SU-DHL-6 (cell line): ENCODE measurements at regions not wholly inside any gene's neighbourhood (a gene's known extent, or its start where the extent isn't known, plus 50 kb on each side); places are given as distances from the start of the nearest gene placed in this dataset.
A peak's percentile ranks its signal among the peaks of the same experiment; 100 is the strongest.

ENCODE experiments used
- H2AFZ ChIP-seq: fragments of 200-600 bp; sonication (generic); 2 replicates; pipeline ENCODE4 v1.6.1; 2014; ENCODE audit warnings: low read depth, mild to moderate bottlenecking, moderate library complexity, mixed read lengths, antibody characterized with exemption, low read length; ENCODE audit not compliant: severe bottlenecking
- H3F3A ChIP-seq: fragments of 200-600 bp; shearing (Covaris generic); 2 replicates; pipeline ENCODE4 v1.6.0; 2016; ENCODE audit warnings: antibody characterized with exemption, mild to moderate bottlenecking; ENCODE audit not compliant: insufficient read depth
- H3K27ac ChIP-seq: fragments of 200-600 bp; sonication (generic); 2 replicates; pipeline ENCODE4 v1.5.1; 2016; ENCODE audit warnings: low read depth, mild to moderate bottlenecking, low read length, moderate library complexity, mixed read lengths
- H3K27me3 ChIP-seq: fragments of 200-600 bp; sonication (generic), shearing (Covaris generic); 2 replicates; pipeline ENCODE4 v1.6.0; 2014; ENCODE audit warnings: mild to moderate bottlenecking, low read length
- H3K36me3 ChIP-seq: fragments of 200-600 bp; sonication (generic); 2 replicates; pipeline ENCODE4 v1.6.1; 2014; ENCODE audit warnings: mild to moderate bottlenecking, low read length, mixed read lengths
- H3K4me2 ChIP-seq: fragments of 300-600, 200-600 bp; shearing (Covaris generic), sonication (generic); 2 replicates; pipeline ENCODE4 v1.6.0; 2014; ENCODE audit warnings: low read length, low read depth, mild to moderate bottlenecking; ENCODE audit not compliant: poor library complexity, severe bottlenecking
- H3K4me3 ChIP-seq: fragments of 200-600 bp; sonication (generic); 2 replicates; pipeline ENCODE4 v1.5.1; 2014; ENCODE audit warnings: antibody characterized with exemption, low read length, mild to moderate bottlenecking, mixed read lengths; ENCODE audit not compliant: insufficient read depth, poor library complexity, severe bottlenecking
- H3K79me2 ChIP-seq: fragments of 200-600 bp; sonication (generic); 2 replicates; pipeline ENCODE4 v1.6.1; 2014; ENCODE audit warnings: mild to moderate bottlenecking, low read length, moderate library complexity; ENCODE audit not compliant: insufficient read depth
- H3K9ac ChIP-seq: fragments of 200-600 bp; sonication (generic); 2 replicates; pipeline ENCODE4 v1.7.0; 2014; ENCODE audit warnings: mild to moderate bottlenecking, low read length
- H3K9me2 ChIP-seq: fragments of 200-600 bp; sonication (generic); replicated peaks from 2 replicates; pipeline ENCODE4 v1.6.1; 2014; ENCODE audit warnings: low read length; ENCODE audit not compliant: insufficient read depth
- H3K9me3 ChIP-seq: fragments of 200-600 bp; sonication (generic); 2 replicates; pipeline ENCODE4 v1.6.1; 2014; ENCODE audit warnings: low read length, mixed read lengths; ENCODE audit not compliant: insufficient read depth
- H4K20me1 ChIP-seq: fragments of 200-600 bp; sonication (generic); 2 replicates; pipeline ENCODE4 v1.6.1; 2014; ENCODE audit warnings: low read depth, mild to moderate bottlenecking, antibody characterized with exemption, low read length, moderate library complexity, mixed read lengths
- EZH2phosphoT487 ChIP-seq: fragments of 200-600 bp; sonication (generic), shearing (Covaris generic); conservative IDR thresholded peaks from 2 replicates; pipeline ENCODE4 v1.6.1; 2018; ENCODE audit warnings: mild to moderate bottlenecking, antibody characterized with exemption, low read length, moderate library complexity, mixed read lengths
- TF ChIP-seq, protein P1 (sequence below): fragments of 200-600 bp; sonication (generic); IDR thresholded peaks from one replicate; pipeline ENCODE4 v1.5.1; 2017; ENCODE audit warnings: antibody characterized with exemption, mild to moderate bottlenecking, low read length, moderate library complexity; ENCODE audit not compliant: insufficient read depth, poor library complexity, severe bottlenecking

DNA sequence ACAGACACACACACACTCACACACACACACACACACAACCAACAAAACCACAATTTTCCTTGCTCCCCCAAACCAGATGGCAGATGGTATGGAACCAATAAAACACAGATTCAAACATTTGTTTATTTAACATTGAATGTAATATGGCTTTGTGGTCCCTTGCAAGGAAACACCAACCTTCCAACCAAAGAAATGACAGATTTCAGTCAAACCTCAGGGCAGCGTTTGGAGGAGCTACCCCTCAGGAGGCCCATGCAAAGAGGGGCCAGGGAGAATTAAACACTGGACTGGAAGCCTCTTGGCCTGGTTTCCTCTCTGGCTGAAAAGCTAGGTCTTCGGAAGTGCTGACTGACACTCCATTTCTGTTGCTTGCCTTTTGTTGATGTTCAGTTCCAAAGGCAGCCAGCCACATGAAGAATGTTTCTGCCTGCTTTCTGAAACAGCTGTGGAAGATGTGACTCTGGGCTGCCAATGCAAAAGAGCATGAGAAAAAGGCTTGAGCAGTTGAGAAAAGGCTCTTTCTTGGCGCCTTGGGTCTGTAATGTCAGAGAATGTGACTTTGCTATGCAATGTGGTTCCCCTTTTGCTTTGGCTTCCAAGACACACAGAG lies 296.1 kb downstream of the RPLP1 start:
- Histone ChIP-seq H3K4me3 (no peak overlapping the region), H3K36me3 (no peaks in the 10 kb centered on the region), H3K9me2 (no peaks in the 10 kb centered on the region), H3K9ac (no peak overlapping the region), H3K9me3 (peaks cover 7% of the 10 kb centered on the region; the same call in 1 of the 2 replicates), H2AFZ (no peak overlapping the region), H3K27me3 (no peaks in the 10 kb centered on the region), H4K20me1 (no peaks in the 10 kb centered on the region), H3K79me2 (no peaks in the 10 kb centered on the region), H3F3A (no peaks in the 10 kb centered on the region), H3K27ac (no peak overlapping the region), H3K4me2 (no peak overlapping the region)
- no peak for TF ChIP-seq EZH2phosphoT487
- TF ChIP-seq, protein P1, sequence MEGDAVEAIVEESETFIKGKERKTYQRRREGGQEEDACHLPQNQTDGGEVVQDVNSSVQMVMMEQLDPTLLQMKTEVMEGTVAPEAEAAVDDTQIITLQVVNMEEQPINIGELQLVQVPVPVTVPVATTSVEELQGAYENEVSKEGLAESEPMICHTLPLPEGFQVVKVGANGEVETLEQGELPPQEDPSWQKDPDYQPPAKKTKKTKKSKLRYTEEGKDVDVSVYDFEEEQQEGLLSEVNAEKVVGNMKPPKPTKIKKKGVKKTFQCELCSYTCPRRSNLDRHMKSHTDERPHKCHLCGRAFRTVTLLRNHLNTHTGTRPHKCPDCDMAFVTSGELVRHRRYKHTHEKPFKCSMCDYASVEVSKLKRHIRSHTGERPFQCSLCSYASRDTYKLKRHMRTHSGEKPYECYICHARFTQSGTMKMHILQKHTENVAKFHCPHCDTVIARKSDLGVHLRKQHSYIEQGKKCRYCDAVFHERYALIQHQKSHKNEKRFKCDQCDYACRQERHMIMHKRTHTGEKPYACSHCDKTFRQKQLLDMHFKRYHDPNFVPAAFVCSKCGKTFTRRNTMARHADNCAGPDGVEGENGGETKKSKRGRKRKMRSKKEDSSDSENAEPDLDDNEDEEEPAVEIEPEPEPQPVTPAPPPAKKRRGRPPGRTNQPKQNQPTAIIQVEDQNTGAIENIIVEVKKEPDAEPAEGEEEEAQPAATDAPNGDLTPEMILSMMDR = no peak

DNA sequence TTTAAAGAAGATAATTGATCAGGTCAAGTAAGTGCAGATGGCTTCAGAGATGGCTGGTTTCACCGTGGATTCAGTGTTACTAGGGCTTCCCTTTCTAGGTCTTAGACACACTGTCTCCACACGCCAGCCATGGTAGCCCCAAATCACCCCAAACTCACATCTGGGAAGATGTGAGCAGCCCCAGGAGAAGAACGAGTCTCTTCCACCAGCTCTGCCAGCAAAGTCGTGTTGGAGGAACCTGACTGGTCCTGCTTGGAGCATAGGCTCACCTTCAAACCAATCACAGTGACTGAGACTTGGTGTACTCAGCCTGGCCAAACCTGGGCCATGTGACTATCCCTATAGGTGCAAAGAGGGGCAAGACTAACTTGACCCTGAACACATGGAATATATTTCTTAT lies 296.7 kb downstream of the RPLP1 start:
- Histone ChIP-seq H3K79me2 (no peaks in the 10 kb centered on the region), H3K27me3 (no peaks in the 10 kb centered on the region), H3F3A (no peaks in the 10 kb centered on the region), H3K4me2 (no peak overlapping the region), H3K9me2 (no peaks in the 10 kb centered on the region), H4K20me1 (no peaks in the 10 kb centered on the region), H3K9me3 (peaks cover 12% of the 10 kb centered on the region; the same call in 1 of the 2 replicates), H3K4me3 (no peak overlapping the region), H2AFZ (no peak overlapping the region), H3K36me3 (no peaks in the 10 kb centered on the region), H3K9ac (no peak overlapping the region), H3K27ac (no peak overlapping the region)
- TF ChIP-seq EZH2phosphoT487 = no peak
- TF ChIP-seq, protein P1 = no peak

DNA sequence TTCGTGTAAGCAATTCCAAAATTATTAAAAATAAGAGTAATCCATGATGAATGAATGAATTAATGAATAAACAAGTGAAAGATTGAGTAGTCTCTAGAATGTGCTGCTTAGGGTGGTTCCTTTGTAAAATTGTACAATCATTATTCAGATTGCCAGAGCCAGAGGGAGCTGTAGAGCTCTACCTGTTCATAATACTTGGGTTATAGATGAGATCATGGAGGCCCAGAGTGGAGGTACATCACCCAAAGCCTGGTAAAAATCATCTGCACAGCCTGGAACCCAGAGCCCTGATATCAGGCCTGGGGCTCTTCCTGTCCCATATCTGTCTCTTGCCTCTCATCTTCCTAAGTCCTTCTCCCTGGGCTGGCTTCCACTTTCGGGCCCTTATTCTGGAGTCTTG lies 297.2 kb downstream of the RPLP1 start:
- H3K27me3 ChIP-seq = no peaks in the 10 kb centered on the region
- no peaks in the 10 kb centered on the region for H3K79me2 ChIP-seq
- H3K36me3 ChIP-seq = no peaks in the 10 kb centered on the region
- no peaks in the 10 kb centered on the region for H4K20me1 ChIP-seq
- H3K9me2 ChIP-seq = no peaks in the 10 kb centered on the region
- H2AFZ ChIP-seq = no peak overlapping the region
- H3K4me3 ChIP-seq = no peak overlapping the region
- H3F3A ChIP-seq = no peaks in the 10 kb centered on the region
- TF ChIP-seq, protein P1 = peak; percentile 50
- TF ChIP-seq EZH2phosphoT487 = no peak
- H3K9ac ChIP-seq = no peak overlapping the region
- H3K9me3 ChIP-seq = peaks cover 12% of the 10 kb centered on the region; the same call in 1 of the 2 replicates
- H3K4me2 ChIP-seq = no peak overlapping the region
- H3K27ac ChIP-seq = no peak overlapping the region
